AG04450 (cell line): ENCODE measurements at regions not wholly inside any gene's neighbourhood (a gene's known extent, or its start where the extent isn't known, plus 50 kb on each side); places are given as distances from the start of the nearest gene placed in this dataset.

ENCODE experiments used
- CTCF ChIA-PET: fragments of 300-600, 350-600 bp; formaldehyde crosslinking; extraction: SDS; loops from one replicate; lab custom pipeline; 2022; ENCODE audit warnings: antibody characterized with exemption, inconsistent platforms; lab: Charles Lee
- POLR2A ChIA-PET: fragments of 350-600 bp; formaldehyde crosslinking; extraction: SDS; loops from one replicate; lab custom pipeline; 2021; ENCODE audit warnings: antibody characterized with exemption, inconsistent platforms; lab: Yijun Ruan, JAX
- DNase-seq: peaks from one replicate; pipeline ENCODE4 v3.0.0-alpha.2; 2011; ENCODE audit warnings: low read depth, low spot score
- H3K27ac ChIP-seq: one replicate; pipeline ENCODE4 v1.5.1; 2012; ENCODE audit warnings: low read depth, low read length, control low read depth
- H3K27me3 ChIP-seq: one replicate; pipeline ENCODE4 v1.6.0; 2012; ENCODE audit warnings: low read length; ENCODE audit not compliant: control insufficient read depth, insufficient read depth
- H3K4me3 ChIP-seq: 2 replicates; pipeline ENCODE4 v1.5.1; 2011; ENCODE audit warnings: mild to moderate bottlenecking, low read depth, low read length, control low read depth
- H3K9me3 ChIP-seq: 2 replicates; pipeline ENCODE4 v1.5.1; 2012; ENCODE audit warnings: low read length; ENCODE audit not compliant: control insufficient read depth, insufficient read depth
- TF ChIP-seq, protein P1 (sequence below): IDR thresholded peaks from 2 replicates; pipeline ENCODE4 v1.5.1; 2011; ENCODE audit warnings: low read depth, low read length, control low read depth, inconsistent platforms

DNA sequence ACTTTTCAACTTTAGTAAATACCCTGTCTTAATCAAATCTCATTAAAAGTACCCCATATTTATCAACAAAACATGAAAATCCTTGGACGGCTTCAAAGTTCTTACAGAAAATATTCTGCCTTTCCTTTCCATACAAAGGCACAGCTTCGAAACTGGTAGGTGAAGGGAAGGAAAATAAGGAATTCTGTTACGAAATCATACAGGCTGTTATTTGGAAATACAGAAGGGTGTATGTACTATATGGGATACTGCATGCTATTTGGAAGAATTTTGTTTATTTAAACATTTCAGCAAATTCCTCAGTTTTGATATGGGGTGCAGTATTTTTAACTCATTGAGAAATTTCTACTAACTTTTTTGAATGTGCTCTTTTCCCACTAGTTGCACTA is 138.4 kb upstream of the BTN3A2 start:
- Histone ChIP-seq H3K27me3 (no peaks in the 10 kb centered on the region), H3K27ac (no peak overlapping the region), H3K4me3 (no peak overlapping the region), H3K9me3 (peaks cover 4% of the 10 kb centered on the region; the same call in 1 of the 2 replicates)
- DNase-seq: no peak
- ChIA-PET CTCF (interaction anchor here (1.1 to 1.8 kb wide), 3 partner anchors 10 to 24 kb away, joined by 3 to 6 read pairs (median 4); a partner anchor contains a TSS), POLR2A (interaction anchor here (1.2 to 3.0 kb wide), 4 partner anchors 10 to 46 kb away, joined by 4 to 26 read pairs (median 12); a partner anchor contains a TSS)
- TF ChIP-seq, protein P1, sequence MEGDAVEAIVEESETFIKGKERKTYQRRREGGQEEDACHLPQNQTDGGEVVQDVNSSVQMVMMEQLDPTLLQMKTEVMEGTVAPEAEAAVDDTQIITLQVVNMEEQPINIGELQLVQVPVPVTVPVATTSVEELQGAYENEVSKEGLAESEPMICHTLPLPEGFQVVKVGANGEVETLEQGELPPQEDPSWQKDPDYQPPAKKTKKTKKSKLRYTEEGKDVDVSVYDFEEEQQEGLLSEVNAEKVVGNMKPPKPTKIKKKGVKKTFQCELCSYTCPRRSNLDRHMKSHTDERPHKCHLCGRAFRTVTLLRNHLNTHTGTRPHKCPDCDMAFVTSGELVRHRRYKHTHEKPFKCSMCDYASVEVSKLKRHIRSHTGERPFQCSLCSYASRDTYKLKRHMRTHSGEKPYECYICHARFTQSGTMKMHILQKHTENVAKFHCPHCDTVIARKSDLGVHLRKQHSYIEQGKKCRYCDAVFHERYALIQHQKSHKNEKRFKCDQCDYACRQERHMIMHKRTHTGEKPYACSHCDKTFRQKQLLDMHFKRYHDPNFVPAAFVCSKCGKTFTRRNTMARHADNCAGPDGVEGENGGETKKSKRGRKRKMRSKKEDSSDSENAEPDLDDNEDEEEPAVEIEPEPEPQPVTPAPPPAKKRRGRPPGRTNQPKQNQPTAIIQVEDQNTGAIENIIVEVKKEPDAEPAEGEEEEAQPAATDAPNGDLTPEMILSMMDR: no peak

DNA sequence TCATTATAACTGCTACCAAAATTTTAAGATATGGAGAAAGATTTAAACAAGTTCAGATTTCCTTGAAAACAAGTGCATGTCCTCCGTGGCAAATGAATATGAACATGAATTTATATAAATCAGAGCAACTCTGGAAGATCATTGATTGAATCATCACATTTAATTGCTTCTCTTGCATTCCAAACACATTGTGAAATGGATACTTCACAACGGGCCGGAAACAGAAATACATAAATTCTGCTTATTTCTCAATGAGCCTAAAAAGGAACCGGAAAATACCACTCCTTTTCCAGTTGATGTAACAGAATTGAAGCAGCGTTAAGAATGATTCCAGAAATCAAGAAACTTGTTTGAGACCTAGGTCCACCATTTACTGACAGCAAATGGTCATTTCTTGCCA is 134.6 kb upstream of the BTN3A2 start:
- ChIA-PET POLR2A (interaction anchor here (1.0 kb wide), 1 partner anchor 21 kb away, joined by 3 read pairs; a partner anchor contains a TSS), CTCF (no interaction called here)
- Histone ChIP-seq H3K27me3 (no peaks in the 10 kb centered on the region), H3K4me3 (no peak overlapping the region), H3K9me3 (no peaks in the 10 kb centered on the region), H3K27ac (no peak overlapping the region)
- DNase-seq: no peak
- TF ChIP-seq, protein P1: no peak

DNA sequence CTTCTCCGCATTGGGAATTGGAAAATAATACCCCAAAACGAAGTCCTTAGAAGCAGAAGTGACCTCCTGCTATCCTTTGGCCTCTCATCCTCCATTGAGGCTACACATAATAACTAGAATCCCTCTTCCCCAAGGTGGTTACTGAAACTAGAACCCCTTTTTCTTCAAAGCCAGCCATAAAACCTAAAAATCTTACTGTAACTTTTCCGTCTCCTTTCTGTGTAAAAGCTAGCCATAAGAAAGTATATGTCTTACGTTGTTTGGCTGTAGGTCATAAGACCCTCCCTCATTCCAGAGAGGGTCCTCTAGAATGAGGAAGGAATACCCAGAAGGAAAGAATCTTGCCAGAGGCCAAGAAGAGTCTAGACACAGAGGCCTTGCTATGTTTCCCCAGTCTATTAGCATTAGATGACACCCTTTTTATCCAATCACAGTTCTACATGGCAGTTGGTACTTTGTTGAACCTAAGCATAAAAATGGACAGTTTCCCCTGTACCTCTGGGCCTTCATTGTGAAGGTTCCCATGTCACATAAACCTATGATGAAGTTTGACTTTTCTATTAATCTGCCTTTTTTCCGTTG is 133.9 kb upstream of the BTN3A2 start:
- no peak overlapping the region for H3K4me3 ChIP-seq
- no peaks in the 10 kb centered on the region for H3K9me3 ChIP-seq
- ChIA-PET CTCF (no interaction called here), POLR2A (no interaction called here)
- H3K27me3 ChIP-seq: no peaks in the 10 kb centered on the region
- H3K27ac ChIP-seq: no peak overlapping the region
- TF ChIP-seq, protein P1: no peak
- DNase-seq: no peak

DNA sequence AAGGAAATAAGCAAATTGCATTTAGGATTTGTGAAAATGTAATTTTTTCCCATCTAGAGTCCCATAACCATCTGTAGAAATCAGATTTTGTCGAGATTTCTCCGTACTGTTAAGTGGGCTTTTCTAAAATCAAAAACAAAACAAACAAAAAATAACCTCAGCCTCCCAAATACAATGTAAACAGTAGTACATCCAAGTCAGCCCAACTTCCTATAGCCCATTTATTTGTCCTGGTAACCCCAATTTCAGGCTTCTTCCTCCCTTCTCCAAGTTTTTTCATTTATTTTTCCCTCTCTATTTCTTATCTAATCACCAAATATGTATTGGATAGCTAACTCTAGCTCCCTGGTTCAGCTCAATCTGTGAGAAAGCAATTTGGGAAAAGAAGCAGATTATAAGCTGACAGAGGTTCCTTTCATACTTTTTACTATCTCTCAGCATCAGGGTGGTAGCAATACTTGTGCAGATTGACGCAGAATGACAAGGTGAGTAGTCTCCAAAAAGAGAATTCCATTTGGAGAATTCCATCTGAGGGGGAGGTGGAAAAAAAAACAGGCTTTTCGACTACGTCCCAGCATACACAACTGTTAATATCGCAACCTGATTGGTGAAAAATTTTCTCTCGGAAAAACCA is 132.6 kb upstream of the BTN3A2 start:
- ChIA-PET CTCF (interaction anchor here (1.5 kb wide), 1 partner anchor 16 kb away, joined by 3 read pairs; a partner anchor contains a TSS), POLR2A (interaction anchor here (1.1 to 5.6 kb wide), 5 partner anchors 8 to 38 kb away, joined by 3 to 52 read pairs (median 4); a partner anchor contains a TSS)
- Histone ChIP-seq H3K9me3 (no peaks in the 10 kb centered on the region), H3K4me3 (no peak overlapping the region; the same call in 1 of the 2 replicates), H3K27ac (no peak overlapping the region), H3K27me3 (no peaks in the 10 kb centered on the region)
- TF ChIP-seq, protein P1: no peak
- no peak for DNase-seq
